Panc1 (cell line): ENCODE measurements at regions not wholly inside any gene's neighbourhood (a gene's known extent, or its start where the extent isn't known, plus 50 kb on each side); places are given as distances from the start of the nearest gene placed in this dataset.

Experiments
- ATAC-seq: fragments of 200-7000 bp; cut with Tn5 transposase; 2 replicates; pipeline ENCODE4 v1.9.1; 2020; ENCODE audit warnings: mild to moderate bottlenecking, moderate library complexity
- BruUV-seq: library from RNA; stranded (reverse); fragments of 400-500 nt; replicated peaks from 2 replicates; lab custom pipeline; 2021; lab: Mats Ljungman, UMichigan
- CTCF ChIA-PET: fragments of 300-600 bp; sonication (Branson Sonifier 250); formaldehyde crosslinking; loops from one replicate; lab custom pipeline; 2022; ENCODE audit warnings: antibody characterized with exemption; lab: Charles Lee
- POLR2A ChIA-PET: fragments of 300-600 bp; sonication (Branson Sonifier 250); formaldehyde crosslinking; loops from one replicate; lab custom pipeline; 2022; ENCODE audit warnings: antibody characterized with exemption; lab: Charles Lee
- DNase-seq: peaks from one replicate; pipeline ENCODE4 v3.0.0-alpha.2; 2010; ENCODE audit warnings: low read depth, low spot score
- H3K27ac ChIP-seq: 2 replicates; pipeline ENCODE4 v1.5.1; 2011; ENCODE audit warnings: mild to moderate bottlenecking, low read length, inconsistent platforms
- H3K27me3 ChIP-seq: fragments of 200-500 bp; sonication (Bioruptor generic); 2 replicates; pipeline ENCODE4 v1.6.0; 2014; ENCODE audit warnings: low read length, inconsistent platforms; ENCODE audit not compliant: control insufficient read depth, insufficient read depth
- H3K36me3 ChIP-seq: fragments of 200-500 bp; sonication (Bioruptor generic); 2 replicates; pipeline ENCODE4 v1.5.1; 2014; ENCODE audit warnings: inconsistent platforms, mild to moderate bottlenecking, low read length, moderate library complexity; ENCODE audit not compliant: control insufficient read depth, insufficient read depth
- H3K4me1 ChIP-seq: 2 replicates; pipeline ENCODE4 v1.5.1; 2011; ENCODE audit warnings: inconsistent platforms, mild to moderate bottlenecking, low read length, moderate library complexity; ENCODE audit not compliant: control insufficient read depth, insufficient read depth
- H3K4me3 ChIP-seq, 2 experiments: 2 replicates each; pipeline ENCODE4 v1.5.1; 2011 to 2012; ENCODE audit warnings: low read depth in 2 of 2, low read length in 2 of 2, mild to moderate bottlenecking in 2 of 2, inconsistent platforms in 1 of 2, moderate library complexity in 1 of 2
- H3K9me3 ChIP-seq: fragments of 200-500 bp; sonication (Bioruptor generic); 2 replicates; pipeline ENCODE4 v1.5.1; 2014; ENCODE audit warnings: low read depth, mild to moderate bottlenecking, inconsistent platforms, low read length, moderate library complexity; ENCODE audit not compliant: control insufficient read depth, insufficient read depth
- CTCF ChIP-seq: fragments of 450-650 bp; IDR thresholded peaks from 2 replicates; pipeline ENCODE4 v1.5.1; 2017; ENCODE audit warnings: mild to moderate bottlenecking
- POLR2AphosphoS5 ChIP-seq: IDR thresholded peaks from 2 replicates; pipeline ENCODE4 v1.6.1; 2012; ENCODE audit warnings: mild to moderate bottlenecking, low read depth, low read length, moderate library complexity
- REST ChIP-seq, 2 experiments: IDR thresholded peaks; 2 replicates each; pipeline ENCODE4 v1.6.1; 2011 to 2012; ENCODE audit warnings: low read depth in 2 of 2, control low read depth in 1 of 2, low read length in 1 of 2, mild to moderate bottlenecking in 1 of 2, moderate library complexity in 1 of 2; ENCODE audit not compliant: insufficient read depth in 1 of 2
- SIN3A ChIP-seq: IDR thresholded peaks from 2 replicates; pipeline ENCODE4 v1.6.1; 2012; ENCODE audit warnings: low read depth, mild to moderate bottlenecking, low read length, moderate library complexity, borderline replicate concordance; ENCODE audit not compliant: insufficient read depth
- TCF7L2 ChIP-seq: IDR thresholded peaks from 2 replicates; pipeline ENCODE4 v1.6.1; 2011; ENCODE audit warnings: mild to moderate bottlenecking, low read depth, low read length, inconsistent platforms
- in situ Hi-C: cut with HindIII; loops from 2 replicates; pipeline ENCODE4 v1.10.0; 2016; ENCODE audit warnings: low sequenced_read_pairs, low pct_unique_long_range_greater_than_20kb
- intact Hi-C: fragments of 100-400 bp; cut with micrococcal nuclease; formaldehyde crosslinking; loops from one replicate; pipeline ENCODE4 v1.10.0; 2022; ENCODE audit not compliant: unreplicated experiment

GRCh38 chr3:3288255-3288654 is 108.8 kb upstream of the CRBN start:
- POLR2A ChIA-PET, result interaction anchor here (0.6 kb wide), 1 partner anchor 117 kb away, joined by 5 read pairs; no protein-coding TSS in a partner anchor
- BruUV-seq, result no TSS peak
- Histone ChIP-seq H3K27me3 (no peaks in the 10 kb centered on the region), H3K36me3 (no peaks in the 10 kb centered on the region), H3K9me3 (no peaks in the 10 kb centered on the region), H3K27ac (no peak overlapping the region), H3K4me3 (no peak overlapping the region), H3K4me1 (no peaks in the 10 kb centered on the region)
- no peak for ATAC-seq
- intact Hi-C loops (no loop called here), in situ Hi-C loops (no loop called here)
- no peak for DNase-seq
- TF ChIP-seq CTCF, result no peak
- no peak for TF ChIP-seq POLR2AphosphoS5
- CTCF ChIA-PET, result no interaction called here

GRCh38 chr3:3286014-3286413 is 106.5 kb upstream of the CRBN start:
- no TSS peak for BruUV-seq
- Histone ChIP-seq H3K27ac (no peak overlapping the region), H3K4me1 (no peaks in the 10 kb centered on the region), H3K36me3 (no peaks in the 10 kb centered on the region), H3K4me3 (no peak overlapping the region), H3K27me3 (no peaks in the 10 kb centered on the region), H3K9me3 (no peaks in the 10 kb centered on the region)
- no peak for ATAC-seq
- intact Hi-C loops, result no loop called here
- ChIA-PET POLR2A (no interaction called here), CTCF (no interaction called here)
- TF ChIP-seq SIN3A (no peak), REST (IDR thresholded peaks at IDR 0.05; ENCODE audit: insufficient read depth in 1 of 2, low read depth in 2 of 2, low read length in 1 of 2) (no peak), CTCF (no peak), TCF7L2 (no peak), POLR2AphosphoS5 (no peak)
- in situ Hi-C loops, result no loop called here
- DNase-seq, result no peak

GRCh38 chr3:3281024-3281423 is 101.5 kb upstream of the CRBN start:
- H3K9me3 ChIP-seq, result no peaks in the 10 kb centered on the region
- no peak overlapping the region for H3K27ac ChIP-seq
- intact Hi-C loops (no loop called here), in situ Hi-C loops (no loop called here)
- BruUV-seq, result no TSS peak
- POLR2A ChIA-PET, result no interaction called here
- no peaks in the 10 kb centered on the region for H3K27me3 ChIP-seq
- no peaks in the 10 kb centered on the region for H3K36me3 ChIP-seq
- CTCF ChIA-PET, result no interaction called here
- H3K4me1 ChIP-seq, result no peaks in the 10 kb centered on the region
- ATAC-seq (no peak), DNase-seq (no peak)
- H3K4me3 ChIP-seq, result no peak overlapping the region
- TF ChIP-seq POLR2AphosphoS5, result no peak
- TF ChIP-seq CTCF, result no peak
- TF ChIP-seq TCF7L2, result no peak
- no peak for TF ChIP-seq SIN3A
- no peak for TF ChIP-seq REST (IDR thresholded peaks at IDR 0.05; ENCODE audit: insufficient read depth in 1 of 2, low read depth in 2 of 2, low read length in 1 of 2)
